ENCODE measurements at regions not wholly inside any gene's neighbourhood (a gene's known extent, or its start where the extent isn't known, plus 50 kb on each side); places are given as distances from the start of the nearest gene placed in this dataset.

DNA sequence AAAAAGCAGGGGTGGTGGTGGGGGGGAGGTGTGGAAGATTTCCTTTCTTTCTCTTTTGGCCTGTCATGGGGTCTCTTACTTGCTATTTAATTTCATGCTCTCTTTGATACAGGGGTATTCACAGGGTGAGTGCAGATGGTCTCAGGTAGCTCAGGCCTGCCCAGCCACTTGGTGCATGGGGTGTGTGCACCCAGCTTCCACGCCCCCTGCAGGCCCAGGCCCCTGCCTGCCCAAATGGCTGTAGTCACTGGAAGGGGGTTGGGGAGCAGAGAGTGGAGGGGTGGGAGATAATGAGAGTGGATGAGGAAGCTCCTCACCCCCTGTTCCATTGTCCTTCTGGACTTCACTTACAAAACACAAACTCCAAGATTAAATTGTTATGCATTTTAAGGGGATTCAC is 133.6 kb upstream of the SGK1 start:
- Histone ChIP-seq H3K27ac (no peak overlapping the region), H3K4me3 (no peak overlapping the region), H3K4me1 (peaks cover 0 to 17% (median 5%) of the 10 kb centered on the region in 12 donors), H3K9me3 (no peaks in the 10 kb centered on the region), H3K27me3 (no peaks in the 10 kb centered on the region), H3K36me3 (no peaks in the 10 kb centered on the region)
- no peak for ATAC-seq
- 96 to 100% (median 98%) methylated on average over 1 of the region's 1 CpG for WGBS, 4 donors
- TF ChIP-seq POLR2A (IDR thresholded peaks at IDR 0.05), result no peak
- TF ChIP-seq, protein P1, sequence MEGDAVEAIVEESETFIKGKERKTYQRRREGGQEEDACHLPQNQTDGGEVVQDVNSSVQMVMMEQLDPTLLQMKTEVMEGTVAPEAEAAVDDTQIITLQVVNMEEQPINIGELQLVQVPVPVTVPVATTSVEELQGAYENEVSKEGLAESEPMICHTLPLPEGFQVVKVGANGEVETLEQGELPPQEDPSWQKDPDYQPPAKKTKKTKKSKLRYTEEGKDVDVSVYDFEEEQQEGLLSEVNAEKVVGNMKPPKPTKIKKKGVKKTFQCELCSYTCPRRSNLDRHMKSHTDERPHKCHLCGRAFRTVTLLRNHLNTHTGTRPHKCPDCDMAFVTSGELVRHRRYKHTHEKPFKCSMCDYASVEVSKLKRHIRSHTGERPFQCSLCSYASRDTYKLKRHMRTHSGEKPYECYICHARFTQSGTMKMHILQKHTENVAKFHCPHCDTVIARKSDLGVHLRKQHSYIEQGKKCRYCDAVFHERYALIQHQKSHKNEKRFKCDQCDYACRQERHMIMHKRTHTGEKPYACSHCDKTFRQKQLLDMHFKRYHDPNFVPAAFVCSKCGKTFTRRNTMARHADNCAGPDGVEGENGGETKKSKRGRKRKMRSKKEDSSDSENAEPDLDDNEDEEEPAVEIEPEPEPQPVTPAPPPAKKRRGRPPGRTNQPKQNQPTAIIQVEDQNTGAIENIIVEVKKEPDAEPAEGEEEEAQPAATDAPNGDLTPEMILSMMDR (IDR thresholded peaks at IDR 0.05), result no peak
- DNase-seq, result no peak
- intact Hi-C loops (cut with DNase I), result no loop called here

- ATAC-seq, result no peak
- no peaks in the 10 kb centered on the region for H3K36me3 ChIP-seq
- no peak for TF ChIP-seq POLR2A (IDR thresholded peaks at IDR 0.05)
- TF ChIP-seq, protein P1 (IDR thresholded peaks at IDR 0.05), result no peak
- no peak overlapping the region for H3K27ac ChIP-seq
- DNase-seq, result no peak
- H3K9me3 ChIP-seq, result no peaks in the 10 kb centered on the region
- no peak overlapping the region for H3K4me3 ChIP-seq
- intact Hi-C loops (cut with DNase I), result no loop called here
- H3K27me3 ChIP-seq, result no peaks in the 10 kb centered on the region
- WGBS, 4 donors, result 86 to 97% (median 94%) methylated on average over 2 of the region's 2 CpGs
- H3K4me1 ChIP-seq, result peaks cover 0 to 22% (median 5%) of the 10 kb centered on the region in 12 donors
Measured at GRCh38 chr6:134449781-134450180, 131.9 kb upstream of the SGK1 start.

DNA sequence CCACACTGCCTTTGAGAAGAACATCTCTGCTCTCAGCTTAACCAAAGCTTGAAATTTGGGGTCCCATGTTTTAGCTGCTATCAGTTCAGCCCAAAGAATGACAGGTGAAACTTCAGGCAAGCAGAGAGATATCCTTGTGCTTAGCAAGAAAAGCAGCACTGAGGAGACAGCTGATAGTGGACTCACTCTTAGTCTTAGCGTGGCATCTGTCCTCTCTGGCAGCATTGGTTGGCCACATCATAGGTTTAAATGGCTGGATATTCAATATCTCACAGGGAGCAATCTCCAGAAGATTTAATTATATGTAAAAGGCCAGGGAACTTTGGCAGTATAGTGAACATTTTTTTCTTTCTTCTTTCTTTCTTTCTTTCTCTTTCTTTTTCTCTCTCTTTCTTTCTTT is 131.1 kb upstream of the SGK1 start:
- intact Hi-C loops (cut with DNase I), result no loop called here
- Histone ChIP-seq H3K4me3 (no peak overlapping the region), H3K27ac (peak overlapping the region in 1 of 12 donors; percentile 75), H3K36me3 (no peaks in the 10 kb centered on the region), H3K4me1 (peaks cover 0 to 22% (median 5%) of the 10 kb centered on the region in 12 donors), H3K27me3 (no peaks in the 10 kb centered on the region), H3K9me3 (no peaks in the 10 kb centered on the region)
- 92 to 98% (median 95%) methylated on average over 1 of the region's 1 CpG for WGBS, 4 donors
- ATAC-seq (no peak), DNase-seq (no peak)
- TF ChIP-seq, protein P1 (IDR thresholded peaks at IDR 0.05), result no peak
- TF ChIP-seq POLR2A (IDR thresholded peaks at IDR 0.05), result no peak

GRCh38 chr6:134447883-134448387 is 130.0 kb upstream of the SGK1 start:
- no peaks in the 10 kb centered on the region for H3K9me3 ChIP-seq
- H3K27me3 ChIP-seq, result no peaks in the 10 kb centered on the region
- no peak for DNase-seq
- H3K4me1 ChIP-seq, result peaks cover 0 to 22% (median 5%) of the 10 kb centered on the region in 12 donors
- H3K4me3 ChIP-seq, result no peak overlapping the region
- H3K27ac ChIP-seq, result peak overlapping the region in 2 of 12 donors; percentile 55 to 75
- intact Hi-C loops (cut with DNase I), result no loop called here
- WGBS, 4 donors, result 33 to 54% (median 38%) methylated on average over 3 of the region's 3 CpGs
- no peaks in the 10 kb centered on the region for H3K36me3 ChIP-seq
- TF ChIP-seq POLR2A (IDR thresholded peaks at IDR 0.05), result no peak
- TF ChIP-seq, protein P1 (IDR thresholded peaks at IDR 0.05), result no peak
- peak in 1 of 4 donors; percentile 37 for ATAC-seq

Measured in heart left ventricle (tissue), 16 donors.